ENCODE measurements at regions not wholly inside any gene's neighbourhood (a gene's known extent, or its start where the extent isn't known, plus 50 kb on each side); places are given as distances from the start of the nearest gene placed in this dataset.

- no peak for TF ChIP-seq CTCF (conservative IDR thresholded peaks at IDR 0.05; ENCODE audit: control insufficient read depth, insufficient read depth, low read depth, low read length)
- no peak overlapping the region for H3K4me3 ChIP-seq (ENCODE audit: control insufficient read depth, low read depth, low read length)
- no peak for DNase-seq (ENCODE audit: low read depth)
Observed at GRCh38 chr15:62922514-62922913, 120.0 kb upstream of the TPM1 start.

- no peak overlapping the region for H3K4me3 ChIP-seq (ENCODE audit: control insufficient read depth, low read depth, low read length)
- DNase-seq (ENCODE audit: low read depth) = no peak
- TF ChIP-seq CTCF (conservative IDR thresholded peaks at IDR 0.05; ENCODE audit: control insufficient read depth, insufficient read depth, low read depth, low read length) = no peak
Observed at GRCh38 chr15:62925875-62926274, 116.7 kb upstream of the TPM1 start.

- no peak for DNase-seq (ENCODE audit: low read depth)
- TF ChIP-seq CTCF (conservative IDR thresholded peaks at IDR 0.05; ENCODE audit: control insufficient read depth, insufficient read depth, low read depth, low read length) = no peak
- H3K4me3 ChIP-seq (ENCODE audit: control insufficient read depth, low read depth, low read length) = no peak overlapping the region
Observed at GRCh38 chr15:62927196-62927595, 115.4 kb upstream of the TPM1 start.

- no peak for DNase-seq (ENCODE audit: low read depth)
Observed at GRCh38 chr15:62927836-62928235, 114.7 kb upstream of the TPM1 start.

GRCh38 chr15:62928242-62928999 lies 114.1 kb upstream of the TPM1 start:
- no peak overlapping the region for H3K4me3 ChIP-seq (ENCODE audit: control insufficient read depth, low read depth, low read length)
- peak; percentile 37 for TF ChIP-seq CTCF (conservative IDR thresholded peaks at IDR 0.05; ENCODE audit: control insufficient read depth, insufficient read depth, low read depth, low read length)
- DNase-seq (ENCODE audit: low read depth) = peak; percentile 93

More at GRCh38 chr15:62927836-62928235, 114.7 kb upstream of the TPM1 start:
- no peak for TF ChIP-seq CTCF (conservative IDR thresholded peaks at IDR 0.05; ENCODE audit: control insufficient read depth, insufficient read depth, low read depth, low read length)
- no peak overlapping the region for H3K4me3 ChIP-seq (ENCODE audit: control insufficient read depth, low read depth, low read length)

- peak; percentile 90 for DNase-seq (ENCODE audit: low read depth)
- no peak overlapping the region for H3K4me3 ChIP-seq (ENCODE audit: control insufficient read depth, low read depth, low read length)
- no peak for TF ChIP-seq CTCF (conservative IDR thresholded peaks at IDR 0.05; ENCODE audit: control insufficient read depth, insufficient read depth, low read depth, low read length)
Observed at GRCh38 chr15:62929000-62929357, 113.6 kb upstream of the TPM1 start.
